Liver (tissue), 8 donors: ENCODE measurements at regions not wholly inside any gene's neighbourhood (a gene's known extent, or its start where the extent isn't known, plus 50 kb on each side); places are given as distances from the start of the nearest gene placed in this dataset.
A peak's percentile ranks its signal among the peaks of the same experiment; 100 is the strongest.

Source experiments
- DNase-seq: peaks from one replicate; pipeline ENCODE4 v3.0.0-alpha.2; 2017; ENCODE audit warnings: low spot score
- H3K27ac ChIP-seq, 2 donors: one replicate each; pipeline ENCODE4 v1.7.0; 2013; ENCODE audit warnings: inconsistent platforms in 2 of 2, low read length in 2 of 2, control low read depth in 1 of 2, low read depth in 1 of 2, mild to moderate bottlenecking in 1 of 2
- H3K27me3 ChIP-seq, 4 donors: one replicate each; pipeline versions ENCODE4 v1.6.1 to v1.7.0; 2013; ENCODE audit warnings: low read length in 3 of 4, inconsistent platforms in 1 of 4, mild to moderate bottlenecking in 1 of 4, moderate library complexity in 1 of 4; ENCODE audit not compliant: control insufficient read depth in 4 of 4, insufficient read depth in 4 of 4
- H3K36me3 ChIP-seq, 4 donors: one replicate each; pipeline versions ENCODE4 v1.6.1 to v1.7.0; 2013; ENCODE audit warnings: low read length in 3 of 4, mild to moderate bottlenecking in 3 of 4, low read depth in 1 of 4, moderate library complexity in 1 of 4; ENCODE audit not compliant: control insufficient read depth in 4 of 4, insufficient read depth in 3 of 4
- H3K4me1 ChIP-seq, 4 donors: one replicate each; pipeline versions ENCODE4 v1.6.1 to v1.7.0; 2013; ENCODE audit warnings: low read length in 3 of 4, mild to moderate bottlenecking in 3 of 4, moderate library complexity in 1 of 4; ENCODE audit not compliant: control insufficient read depth in 4 of 4, insufficient read depth in 4 of 4
- H3K4me3 ChIP-seq, 3 donors: one replicate each; pipeline versions ENCODE4 v1.6.1 to v1.7.0; 2013; ENCODE audit warnings: low read length in 3 of 3, control low read depth in 1 of 3, low read depth in 1 of 3, mild to moderate bottlenecking in 1 of 3
- H3K9ac ChIP-seq, 2 donors: one replicate each; pipeline ENCODE4 v1.7.0; 2013; ENCODE audit warnings: low read length in 2 of 2, mild to moderate bottlenecking in 2 of 2, moderate library complexity in 2 of 2, control low read depth in 1 of 2, low read depth in 1 of 2
- H3K9me3 ChIP-seq, 4 donors: one replicate each; pipeline versions ENCODE4 v1.6.1 to v1.7.0; 2013; ENCODE audit warnings: low read length in 3 of 4; ENCODE audit not compliant: control insufficient read depth in 4 of 4
- ATF3 ChIP-seq: IDR thresholded peaks from 2 replicates; pipeline ENCODE4 v1.6.1; 2016; ENCODE audit warnings: antibody characterized with exemption
- CTCF ChIP-seq: fragments of 150-350 bp; IDR thresholded peaks from 2 replicates; pipeline ENCODE4 v1.5.1; 2017; ENCODE audit warnings: improper control_type of control experiment, low read depth, low read length; ENCODE audit not compliant: missing input control
- EGR1 ChIP-seq, 2 donors: IDR thresholded peaks; 2 replicates each; pipeline ENCODE4 v1.6.1; 2016 to 2018; ENCODE audit warnings: antibody characterized with exemption in 2 of 2, low read depth in 2 of 2
- FOXA1 ChIP-seq: IDR thresholded peaks from 2 replicates; pipeline ENCODE4 v1.6.1; 2016; ENCODE audit warnings: antibody characterized with exemption
- FOXA2 ChIP-seq: IDR thresholded peaks from 2 replicates; pipeline ENCODE4 v1.6.1; 2016; ENCODE audit warnings: antibody characterized with exemption
- GABPA ChIP-seq, 2 donors: IDR thresholded peaks in 1 of 2; conservative IDR thresholded peaks in 1 of 2; 2 replicates each; pipeline ENCODE4 v1.6.1; 2016; ENCODE audit warnings: antibody characterized with exemption in 2 of 2, mild to moderate bottlenecking in 1 of 2, moderate library complexity in 1 of 2
- HNF4A ChIP-seq, 2 donors: conservative IDR thresholded peaks; 2 replicates each; pipeline ENCODE4 v1.6.1; 2016; ENCODE audit warnings: antibody characterized with exemption in 2 of 2, mild to moderate bottlenecking in 2 of 2
- HNF4G ChIP-seq: IDR thresholded peaks from 2 replicates; pipeline ENCODE4 v1.6.1; 2016; ENCODE audit warnings: antibody characterized with exemption
- JUND ChIP-seq, 2 donors: IDR thresholded peaks; 2 replicates each; pipeline ENCODE4 v1.6.1; 2016; ENCODE audit warnings: antibody characterized with exemption in 2 of 2
- MAX ChIP-seq: IDR thresholded peaks from 2 replicates; pipeline ENCODE4 v1.6.1; 2016; ENCODE audit warnings: antibody characterized with exemption
- NR2F2 ChIP-seq: IDR thresholded peaks from 2 replicates; pipeline ENCODE4 v1.6.1; 2016; ENCODE audit warnings: antibody characterized with exemption
- RAD21 ChIP-seq, 2 donors: IDR thresholded peaks; 2 replicates each; pipeline ENCODE4 v1.6.1; 2016; ENCODE audit warnings: antibody characterized with exemption in 2 of 2, mild to moderate bottlenecking in 2 of 2
- RXRA ChIP-seq, 2 donors: IDR thresholded peaks; 2 replicates each; pipeline ENCODE4 v1.6.1; 2017 to 2018; ENCODE audit warnings: antibody characterized with exemption in 2 of 2, mild to moderate bottlenecking in 1 of 2
- SP1 ChIP-seq: IDR thresholded peaks from 2 replicates; pipeline ENCODE4 v1.6.1; 2018; ENCODE audit warnings: antibody characterized with exemption, mild to moderate bottlenecking
- TAF1 ChIP-seq: conservative IDR thresholded peaks from 2 replicates; pipeline ENCODE4 v1.6.1; 2016; ENCODE audit warnings: antibody characterized with exemption, mild to moderate bottlenecking
- YY1 ChIP-seq: IDR thresholded peaks from 2 replicates; pipeline ENCODE4 v1.6.1; 2016; ENCODE audit warnings: antibody characterized with exemption, mild to moderate bottlenecking
- WGBS: extraction: QIAGEN DNeasy Blood & Tissue Kit; methylation state at CpG from one replicate; pipeline ENCODE4 v1.1.7; 2013; 5-methylcytosine and 5-hydroxymethylcytosine counted together
- TF ChIP-seq, protein P1 (sequence below): IDR thresholded peaks from 2 replicates; pipeline ENCODE4 v1.6.1; 2016; ENCODE audit warnings: antibody characterized with exemption
- TF ChIP-seq, protein P2 (sequence below): IDR thresholded peaks from 2 replicates; pipeline ENCODE4 v1.6.1; 2016; ENCODE audit warnings: antibody characterized with exemption, mild to moderate bottlenecking
- donor health status: healthy.
- donor health status: healthy.
- donor health status: healthy.
- donor health status: healthy.
- donor health status: healthy.

- Histone ChIP-seq H3K9ac (no peak overlapping the region), H3K36me3 (no peaks in the 10 kb centered on the region), H3K27me3 (no peaks in the 10 kb centered on the region), H3K4me3 (no peak overlapping the region), H3K9me3 (no peaks in the 10 kb centered on the region), H3K4me1 (peaks cover 0 to 24% (median 14%) of the 10 kb centered on the region in 4 donors), H3K27ac (no peak overlapping the region)
- no peak for DNase-seq
- WGBS = 74% methylated on average over 4 of the region's 4 CpGs
- TF ChIP-seq, protein P1, sequence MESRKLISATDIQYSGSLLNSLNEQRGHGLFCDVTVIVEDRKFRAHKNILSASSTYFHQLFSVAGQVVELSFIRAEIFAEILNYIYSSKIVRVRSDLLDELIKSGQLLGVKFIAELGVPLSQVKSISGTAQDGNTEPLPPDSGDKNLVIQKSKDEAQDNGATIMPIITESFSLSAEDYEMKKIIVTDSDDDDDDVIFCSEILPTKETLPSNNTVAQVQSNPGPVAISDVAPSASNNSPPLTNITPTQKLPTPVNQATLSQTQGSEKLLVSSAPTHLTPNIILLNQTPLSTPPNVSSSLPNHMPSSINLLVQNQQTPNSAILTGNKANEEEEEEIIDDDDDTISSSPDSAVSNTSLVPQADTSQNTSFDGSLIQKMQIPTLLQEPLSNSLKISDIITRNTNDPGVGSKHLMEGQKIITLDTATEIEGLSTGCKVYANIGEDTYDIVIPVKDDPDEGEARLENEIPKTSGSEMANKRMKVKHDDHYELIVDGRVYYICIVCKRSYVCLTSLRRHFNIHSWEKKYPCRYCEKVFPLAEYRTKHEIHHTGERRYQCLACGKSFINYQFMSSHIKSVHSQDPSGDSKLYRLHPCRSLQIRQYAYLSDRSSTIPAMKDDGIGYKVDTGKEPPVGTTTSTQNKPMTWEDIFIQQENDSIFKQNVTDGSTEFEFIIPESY = no peak
- no peak for TF ChIP-seq RXRA (IDR thresholded peaks at IDR 0.05)
- TF ChIP-seq JUND (IDR thresholded peaks at IDR 0.05) = no peak
- TF ChIP-seq FOXA2 = no peak
- TF ChIP-seq YY1 = no peak
- TF ChIP-seq CTCF = no peak
- no peak for TF ChIP-seq EGR1 (IDR thresholded peaks at IDR 0.05; ENCODE audit: low read depth in 2 of 2)
- TF ChIP-seq NR2F2 = no peak
- no peak for TF ChIP-seq RAD21 (IDR thresholded peaks at IDR 0.05)
- no peak for TF ChIP-seq MAX
- TF ChIP-seq TAF1 = no peak
These were observed 197.1 kb downstream of the FAM76B start for GRCh38 chr11:95592471-95592870.

DNA sequence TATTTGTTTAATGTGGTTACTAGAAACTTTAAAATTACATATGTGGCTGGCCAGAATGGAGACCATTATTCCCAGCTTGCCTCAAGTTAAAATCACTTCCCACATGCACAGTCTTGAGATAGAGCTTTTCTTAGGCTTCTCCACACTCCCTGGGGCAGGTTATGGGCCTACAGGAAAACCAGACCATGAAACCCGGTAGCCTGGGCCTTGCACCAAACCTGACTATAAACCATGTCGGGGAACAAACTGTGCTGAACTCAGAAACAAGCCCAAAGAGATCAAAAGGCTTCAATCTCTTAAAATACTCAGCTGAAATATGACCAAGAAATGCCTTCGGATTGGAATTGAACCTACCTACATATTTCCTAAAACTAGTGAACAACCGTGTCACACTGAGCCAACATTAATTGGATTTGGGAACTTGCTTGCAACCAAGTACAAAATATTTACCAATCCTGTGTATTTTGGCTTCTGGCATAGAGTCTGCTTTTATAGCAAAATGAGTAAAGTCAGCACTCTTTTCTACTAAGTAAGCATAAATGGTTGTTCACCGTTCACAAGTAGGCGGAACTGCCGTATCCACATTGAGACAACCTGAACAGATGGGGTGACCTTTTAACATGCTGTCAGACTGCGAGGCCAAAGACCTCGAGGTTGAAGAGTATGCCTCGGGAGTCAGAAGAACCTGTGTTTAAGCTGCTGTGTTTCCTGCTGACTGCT lies 199.5 kb downstream of the FAM76B start:
- 33% methylated on average over 10 of the region's 10 CpGs for WGBS
- Histone ChIP-seq H3K4me1 (peaks cover 0 to 24% (median 14%) of the 10 kb centered on the region in 4 donors), H3K36me3 (no peaks in the 10 kb centered on the region), H3K9me3 (no peaks in the 10 kb centered on the region), H3K9ac (no peak overlapping the region), H3K27ac (peak overlapping the region; percentile 44 to 53), H3K27me3 (no peaks in the 10 kb centered on the region), H3K4me3 (no peak overlapping the region)
- DNase-seq = no peak
- TF ChIP-seq FOXA2 (peak; percentile 84), HNF4G (peak; percentile 53), JUND (IDR thresholded peaks at IDR 0.05) (peak; percentile 70 to 82), MAX (peak; percentile 53), ATF3 (peak; percentile 33), FOXA1 (peak; percentile 7), CTCF (no peak), SP1 (peak; percentile 94), RAD21 (IDR thresholded peaks at IDR 0.05) (peak; percentile 45 to 65), YY1 (peak; percentile 76), NR2F2 (peak; percentile 78), EGR1 (IDR thresholded peaks at IDR 0.05; ENCODE audit: low read depth in 2 of 2) (peak in 1 of 2 donors; percentile 48), HNF4A (conservative IDR thresholded peaks at IDR 0.05) (peak; percentile 78 to 83), GABPA (IDR thresholded peaks at IDR 0.05 in 1 of 2, conservative IDR thresholded peaks at IDR 0.05 in 1 of 2) (no peak), TAF1 (peak; percentile 34)
- TF ChIP-seq, protein P2, sequence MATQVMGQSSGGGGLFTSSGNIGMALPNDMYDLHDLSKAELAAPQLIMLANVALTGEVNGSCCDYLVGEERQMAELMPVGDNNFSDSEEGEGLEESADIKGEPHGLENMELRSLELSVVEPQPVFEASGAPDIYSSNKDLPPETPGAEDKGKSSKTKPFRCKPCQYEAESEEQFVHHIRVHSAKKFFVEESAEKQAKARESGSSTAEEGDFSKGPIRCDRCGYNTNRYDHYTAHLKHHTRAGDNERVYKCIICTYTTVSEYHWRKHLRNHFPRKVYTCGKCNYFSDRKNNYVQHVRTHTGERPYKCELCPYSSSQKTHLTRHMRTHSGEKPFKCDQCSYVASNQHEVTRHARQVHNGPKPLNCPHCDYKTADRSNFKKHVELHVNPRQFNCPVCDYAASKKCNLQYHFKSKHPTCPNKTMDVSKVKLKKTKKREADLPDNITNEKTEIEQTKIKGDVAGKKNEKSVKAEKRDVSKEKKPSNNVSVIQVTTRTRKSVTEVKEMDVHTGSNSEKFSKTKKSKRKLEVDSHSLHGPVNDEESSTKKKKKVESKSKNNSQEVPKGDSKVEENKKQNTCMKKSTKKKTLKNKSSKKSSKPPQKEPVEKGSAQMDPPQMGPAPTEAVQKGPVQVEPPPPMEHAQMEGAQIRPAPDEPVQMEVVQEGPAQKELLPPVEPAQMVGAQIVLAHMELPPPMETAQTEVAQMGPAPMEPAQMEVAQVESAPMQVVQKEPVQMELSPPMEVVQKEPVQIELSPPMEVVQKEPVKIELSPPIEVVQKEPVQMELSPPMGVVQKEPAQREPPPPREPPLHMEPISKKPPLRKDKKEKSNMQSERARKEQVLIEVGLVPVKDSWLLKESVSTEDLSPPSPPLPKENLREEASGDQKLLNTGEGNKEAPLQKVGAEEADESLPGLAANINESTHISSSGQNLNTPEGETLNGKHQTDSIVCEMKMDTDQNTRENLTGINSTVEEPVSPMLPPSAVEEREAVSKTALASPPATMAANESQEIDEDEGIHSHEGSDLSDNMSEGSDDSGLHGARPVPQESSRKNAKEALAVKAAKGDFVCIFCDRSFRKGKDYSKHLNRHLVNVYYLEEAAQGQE = no peak
- TF ChIP-seq, protein P1 = peak; percentile 55
